WTC11 (cell line): ENCODE measurements at regions not wholly inside any gene's neighbourhood (a gene's known extent, or its start where the extent isn't known, plus 50 kb on each side); places are given as distances from the start of the nearest gene placed in this dataset.

Source experiments
- ATAC-seq: fragments of 200-7000 bp; cut with Tn5 transposase; 2 replicates; pipeline ENCODE4 v1.10.0; 2021; ENCODE audit warnings: mild to moderate bottlenecking, moderate library complexity
- CTCF ChIA-PET: fragments of 300-600 bp; sonication (Branson Sonifier 250); formaldehyde crosslinking; loops from one replicate; lab custom pipeline; 2021; ENCODE audit warnings: antibody characterized with exemption; lab: Charles Lee
- POLR2A ChIA-PET: fragments of 350-600 bp; sonication (Branson Sonifier 250); formaldehyde crosslinking; loops from one replicate; lab custom pipeline; 2021; ENCODE audit warnings: antibody characterized with exemption; lab: Charles Lee
- DNase-seq: peaks from one replicate; pipeline ENCODE4 v3.0.0; 2021; ENCODE audit warnings: low spot score
- H3K27ac Mint-ChIP-seq: 2 replicates; pipeline ENCODE4 v1.8.0; 2021; ENCODE audit warnings: mixed read lengths
- H3K27me3 Mint-ChIP-seq: 2 replicates; pipeline ENCODE4 v1.8.0; 2021; ENCODE audit warnings: low read depth, mild to moderate bottlenecking, moderate library complexity, mixed read lengths
- H3K36me3 Mint-ChIP-seq: 2 replicates; pipeline ENCODE4 v1.8.0; 2021; ENCODE audit warnings: mixed read lengths
- H3K4me1 Mint-ChIP-seq: 2 replicates; pipeline ENCODE4 v1.8.0; 2022; ENCODE audit warnings: mixed read lengths
- H3K4me3 Mint-ChIP-seq: 2 replicates; pipeline ENCODE4 v1.8.0; 2021; ENCODE audit warnings: mild to moderate bottlenecking, moderate library complexity, mixed read lengths
- H3K9me3 Mint-ChIP-seq: 2 replicates; pipeline ENCODE4 v1.8.0; 2021; ENCODE audit warnings: mixed read lengths
- ARID4B ChIP-seq: sonication (generic); formaldehyde crosslinking; IDR thresholded peaks from 2 replicates; pipeline ENCODE4 v1.8.0; 2023; ENCODE audit warnings: missing genetic modification reagents, mild to moderate bottlenecking, borderline replicate concordance
- CREB1 ChIP-seq: sonication (generic); formaldehyde crosslinking; IDR thresholded peaks from 2 replicates; pipeline ENCODE4 v1.8.0; 2023; ENCODE audit warnings: mild to moderate bottlenecking, missing genetic modification reagents
- EMX1 ChIP-seq: fragments of 250-450 bp; sonication (Bioruptor Pico); IDR thresholded peaks from 2 replicates; pipeline ENCODE4 v1.8.0; 2021; ENCODE audit warnings: mild to moderate bottlenecking
- FOXP1 ChIP-seq: sonication (generic); formaldehyde crosslinking; IDR thresholded peaks from 2 replicates; pipeline ENCODE4 v1.8.0; 2022; ENCODE audit warnings: missing genetic modification reagents, mild to moderate bottlenecking, moderate library complexity, borderline replicate concordance
- GABPB1 ChIP-seq: sonication (generic); formaldehyde crosslinking; IDR thresholded peaks from 2 replicates; pipeline ENCODE4 v1.8.1; 2023; ENCODE audit warnings: mild to moderate bottlenecking, missing genetic modification reagents
- GRHL2 ChIP-seq: fragments of 250-450 bp; sonication (Bioruptor Pico); IDR thresholded peaks from 2 replicates; pipeline ENCODE4 v1.8.0; 2022; ENCODE audit warnings: mild to moderate bottlenecking, moderate library complexity; ENCODE audit not compliant: insufficient replicate concordance, severe bottlenecking
- IRF1 ChIP-seq: sonication (generic); formaldehyde crosslinking; IDR thresholded peaks from 2 replicates; pipeline ENCODE4 v1.8.0; 2023; ENCODE audit warnings: missing genetic modification reagents
- IRF2 ChIP-seq: sonication (generic); formaldehyde crosslinking; IDR thresholded peaks from 2 replicates; pipeline ENCODE4 v1.8.0; 2022; ENCODE audit warnings: low read depth, missing genetic modification reagents, borderline replicate concordance
- MYBL2 ChIP-seq: sonication (generic); formaldehyde crosslinking; IDR thresholded peaks from 2 replicates; pipeline ENCODE4 v1.8.1; 2023; ENCODE audit warnings: mild to moderate bottlenecking, moderate library complexity, missing genetic modification reagents
- NR2C2 ChIP-seq: sonication (generic); formaldehyde crosslinking; IDR thresholded peaks from 2 replicates; pipeline ENCODE4 v1.8.0; 2022; ENCODE audit warnings: mild to moderate bottlenecking, missing genetic modification reagents
- NR3C1 ChIP-seq: sonication (generic); formaldehyde crosslinking; conservative IDR thresholded peaks from 2 replicates; pipeline ENCODE4 v1.8.1; 2023; ENCODE audit warnings: low read depth, mild to moderate bottlenecking, missing genetic modification reagents
- SOX15 ChIP-seq: fragments of 250-450 bp; sonication (Bioruptor Pico); IDR thresholded peaks from 2 replicates; pipeline ENCODE4 v1.9.0; 2021; ENCODE audit warnings: mild to moderate bottlenecking
- SP1 ChIP-seq: sonication (generic); formaldehyde crosslinking; conservative IDR thresholded peaks from 2 replicates; pipeline ENCODE4 v1.8.1; 2022; ENCODE audit warnings: missing genetic modification reagents
- ZNF263 ChIP-seq: sonication (generic); formaldehyde crosslinking; IDR thresholded peaks from 2 replicates; pipeline ENCODE4 v1.8.1; 2022; ENCODE audit warnings: low read depth, mild to moderate bottlenecking, moderate library complexity, missing genetic modification reagents
- TF ChIP-seq, protein P1 (sequence below): sonication (generic); formaldehyde crosslinking; IDR thresholded peaks from 2 replicates; pipeline ENCODE4 v1.8.1; 2023; ENCODE audit warnings: mild to moderate bottlenecking, missing genetic modification reagents, borderline replicate concordance
- TF ChIP-seq, protein P2 (sequence below): fragments of 250-450 bp; sonication (Bioruptor Pico); IDR thresholded peaks from 2 replicates; pipeline ENCODE4 v1.9.0; 2021; ENCODE audit warnings: mild to moderate bottlenecking, borderline replicate concordance
- TF ChIP-seq, protein P3 (sequence below): sonication (generic); formaldehyde crosslinking; IDR thresholded peaks from 2 replicates; pipeline ENCODE4 v1.8.1; 2023; ENCODE audit warnings: mild to moderate bottlenecking, moderate library complexity, missing genetic modification reagents
- TF ChIP-seq, protein P4 (sequence below): sonication (generic); formaldehyde crosslinking; IDR thresholded peaks from 2 replicates; pipeline ENCODE4 v1.8.1; 2023; ENCODE audit warnings: mild to moderate bottlenecking, missing genetic modification reagents

GRCh38 chr4:188989371-188989770 is 850.1 kb downstream of the TRIML1 start:
- ChIA-PET CTCF (no interaction called here), POLR2A (no interaction called here)
- H3K9me3 Mint-ChIP-seq, result peaks cover 28% of the 10 kb centered on the region
- H3K27me3 Mint-ChIP-seq, result no peaks in the 10 kb centered on the region
- H3K4me1 Mint-ChIP-seq, result peaks cover 19% of the 10 kb centered on the region
- TF ChIP-seq ARID4B (CRISPR knock-in tag), result no peak
- TF ChIP-seq, protein P1, sequence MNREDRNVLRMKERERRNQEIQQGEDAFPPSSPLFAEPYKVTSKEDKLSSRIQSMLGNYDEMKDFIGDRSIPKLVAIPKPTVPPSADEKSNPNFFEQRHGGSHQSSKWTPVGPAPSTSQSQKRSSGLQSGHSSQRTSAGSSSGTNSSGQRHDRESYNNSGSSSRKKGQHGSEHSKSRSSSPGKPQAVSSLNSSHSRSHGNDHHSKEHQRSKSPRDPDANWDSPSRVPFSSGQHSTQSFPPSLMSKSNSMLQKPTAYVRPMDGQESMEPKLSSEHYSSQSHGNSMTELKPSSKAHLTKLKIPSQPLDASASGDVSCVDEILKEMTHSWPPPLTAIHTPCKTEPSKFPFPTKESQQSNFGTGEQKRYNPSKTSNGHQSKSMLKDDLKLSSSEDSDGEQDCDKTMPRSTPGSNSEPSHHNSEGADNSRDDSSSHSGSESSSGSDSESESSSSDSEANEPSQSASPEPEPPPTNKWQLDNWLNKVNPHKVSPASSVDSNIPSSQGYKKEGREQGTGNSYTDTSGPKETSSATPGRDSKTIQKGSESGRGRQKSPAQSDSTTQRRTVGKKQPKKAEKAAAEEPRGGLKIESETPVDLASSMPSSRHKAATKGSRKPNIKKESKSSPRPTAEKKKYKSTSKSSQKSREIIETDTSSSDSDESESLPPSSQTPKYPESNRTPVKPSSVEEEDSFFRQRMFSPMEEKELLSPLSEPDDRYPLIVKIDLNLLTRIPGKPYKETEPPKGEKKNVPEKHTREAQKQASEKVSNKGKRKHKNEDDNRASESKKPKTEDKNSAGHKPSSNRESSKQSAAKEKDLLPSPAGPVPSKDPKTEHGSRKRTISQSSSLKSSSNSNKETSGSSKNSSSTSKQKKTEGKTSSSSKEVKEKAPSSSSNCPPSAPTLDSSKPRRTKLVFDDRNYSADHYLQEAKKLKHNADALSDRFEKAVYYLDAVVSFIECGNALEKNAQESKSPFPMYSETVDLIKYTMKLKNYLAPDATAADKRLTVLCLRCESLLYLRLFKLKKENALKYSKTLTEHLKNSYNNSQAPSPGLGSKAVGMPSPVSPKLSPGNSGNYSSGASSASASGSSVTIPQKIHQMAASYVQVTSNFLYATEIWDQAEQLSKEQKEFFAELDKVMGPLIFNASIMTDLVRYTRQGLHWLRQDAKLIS (CRISPR knock-in tag), result no peak
- TF ChIP-seq IRF2 (CRISPR knock-in tag), result no peak
- TF ChIP-seq ZNF263 (CRISPR knock-in tag), result no peak
- TF ChIP-seq, all 79 proteins: peak for 0
- H3K27ac Mint-ChIP-seq, result no peak overlapping the region
- no peak for ATAC-seq
- DNase-seq, result no peak
- no peak overlapping the region for H3K4me3 Mint-ChIP-seq
- H3K36me3 Mint-ChIP-seq, result peaks cover 3% of the 10 kb centered on the region; the same call in 1 of the 2 replicates

DNA sequence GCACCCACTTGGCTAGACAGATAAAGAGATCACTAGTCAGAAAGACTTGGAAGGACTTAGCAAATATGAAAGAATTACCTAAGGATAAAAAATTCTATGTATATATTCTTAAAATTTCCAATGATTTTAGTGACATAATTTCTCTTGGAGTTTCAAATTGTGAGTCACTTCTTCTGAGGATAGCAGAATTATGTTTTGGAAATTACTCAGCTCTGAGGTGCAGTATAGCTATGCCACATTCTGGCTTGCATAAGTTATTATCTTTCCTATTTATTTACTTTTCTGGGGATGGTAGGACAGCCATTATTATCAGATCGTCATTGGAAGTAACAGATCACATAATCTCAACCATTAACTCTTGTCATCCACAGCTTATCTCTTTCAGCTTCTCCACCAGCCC is 853.5 kb downstream of the TRIML1 start:
- no peak for ATAC-seq
- H3K36me3 Mint-ChIP-seq, result no peaks in the 10 kb centered on the region
- H3K27ac Mint-ChIP-seq, result no peak overlapping the region
- ChIA-PET POLR2A (no interaction called here), CTCF (no interaction called here)
- H3K9me3 Mint-ChIP-seq, result peaks cover 22% of the 10 kb centered on the region
- no peak overlapping the region for H3K4me3 Mint-ChIP-seq
- DNase-seq, result no peak
- no peaks in the 10 kb centered on the region for H3K27me3 Mint-ChIP-seq
- peaks cover 12% of the 10 kb centered on the region for H3K4me1 Mint-ChIP-seq
- TF ChIP-seq, protein P2, sequence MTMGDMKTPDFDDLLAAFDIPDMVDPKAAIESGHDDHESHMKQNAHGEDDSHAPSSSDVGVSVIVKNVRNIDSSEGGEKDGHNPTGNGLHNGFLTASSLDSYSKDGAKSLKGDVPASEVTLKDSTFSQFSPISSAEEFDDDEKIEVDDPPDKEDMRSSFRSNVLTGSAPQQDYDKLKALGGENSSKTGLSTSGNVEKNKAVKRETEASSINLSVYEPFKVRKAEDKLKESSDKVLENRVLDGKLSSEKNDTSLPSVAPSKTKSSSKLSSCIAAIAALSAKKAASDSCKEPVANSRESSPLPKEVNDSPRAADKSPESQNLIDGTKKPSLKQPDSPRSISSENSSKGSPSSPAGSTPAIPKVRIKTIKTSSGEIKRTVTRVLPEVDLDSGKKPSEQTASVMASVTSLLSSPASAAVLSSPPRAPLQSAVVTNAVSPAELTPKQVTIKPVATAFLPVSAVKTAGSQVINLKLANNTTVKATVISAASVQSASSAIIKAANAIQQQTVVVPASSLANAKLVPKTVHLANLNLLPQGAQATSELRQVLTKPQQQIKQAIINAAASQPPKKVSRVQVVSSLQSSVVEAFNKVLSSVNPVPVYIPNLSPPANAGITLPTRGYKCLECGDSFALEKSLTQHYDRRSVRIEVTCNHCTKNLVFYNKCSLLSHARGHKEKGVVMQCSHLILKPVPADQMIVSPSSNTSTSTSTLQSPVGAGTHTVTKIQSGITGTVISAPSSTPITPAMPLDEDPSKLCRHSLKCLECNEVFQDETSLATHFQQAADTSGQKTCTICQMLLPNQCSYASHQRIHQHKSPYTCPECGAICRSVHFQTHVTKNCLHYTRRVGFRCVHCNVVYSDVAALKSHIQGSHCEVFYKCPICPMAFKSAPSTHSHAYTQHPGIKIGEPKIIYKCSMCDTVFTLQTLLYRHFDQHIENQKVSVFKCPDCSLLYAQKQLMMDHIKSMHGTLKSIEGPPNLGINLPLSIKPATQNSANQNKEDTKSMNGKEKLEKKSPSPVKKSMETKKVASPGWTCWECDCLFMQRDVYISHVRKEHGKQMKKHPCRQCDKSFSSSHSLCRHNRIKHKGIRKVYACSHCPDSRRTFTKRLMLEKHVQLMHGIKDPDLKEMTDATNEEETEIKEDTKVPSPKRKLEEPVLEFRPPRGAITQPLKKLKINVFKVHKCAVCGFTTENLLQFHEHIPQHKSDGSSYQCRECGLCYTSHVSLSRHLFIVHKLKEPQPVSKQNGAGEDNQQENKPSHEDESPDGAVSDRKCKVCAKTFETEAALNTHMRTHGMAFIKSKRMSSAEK (CRISPR knock-in tag), result no peak
- TF ChIP-seq IRF1 (CRISPR knock-in tag) (no peak), NR3C1 (CRISPR knock-in tag) (no peak), IRF2 (CRISPR knock-in tag) (no peak), SP1 (no peak), NR2C2 (CRISPR knock-in tag) (no peak), SOX15 (CRISPR knock-in tag) (no peak), ZNF263 (CRISPR knock-in tag) (no peak), GABPB1 (CRISPR knock-in tag) (no peak), CREB1 (CRISPR knock-in tag) (no peak), FOXP1 (no peak), GRHL2 (CRISPR knock-in tag) (no peak), MYBL2 (CRISPR knock-in tag) (no peak), EMX1 (no peak)
- TF ChIP-seq, protein P3, sequence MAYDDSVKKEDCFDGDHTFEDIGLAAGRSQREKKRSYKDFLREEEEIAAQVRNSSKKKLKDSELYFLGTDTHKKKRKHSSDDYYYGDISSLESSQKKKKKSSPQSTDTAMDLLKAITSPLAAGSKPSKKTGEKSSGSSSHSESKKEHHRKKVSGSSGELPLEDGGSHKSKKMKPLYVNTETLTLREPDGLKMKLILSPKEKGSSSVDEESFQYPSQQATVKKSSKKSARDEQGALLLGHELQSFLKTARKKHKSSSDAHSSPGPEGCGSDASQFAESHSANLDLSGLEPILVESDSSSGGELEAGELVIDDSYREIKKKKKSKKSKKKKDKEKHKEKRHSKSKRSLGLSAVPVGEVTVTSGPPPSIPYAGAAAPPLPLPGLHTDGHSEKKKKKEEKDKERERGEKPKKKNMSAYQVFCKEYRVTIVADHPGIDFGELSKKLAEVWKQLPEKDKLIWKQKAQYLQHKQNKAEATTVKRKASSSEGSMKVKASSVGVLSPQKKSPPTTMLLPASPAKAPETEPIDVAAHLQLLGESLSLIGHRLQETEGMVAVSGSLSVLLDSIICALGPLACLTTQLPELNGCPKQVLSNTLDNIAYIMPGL (CRISPR knock-in tag), result no peak
- TF ChIP-seq, protein P4, sequence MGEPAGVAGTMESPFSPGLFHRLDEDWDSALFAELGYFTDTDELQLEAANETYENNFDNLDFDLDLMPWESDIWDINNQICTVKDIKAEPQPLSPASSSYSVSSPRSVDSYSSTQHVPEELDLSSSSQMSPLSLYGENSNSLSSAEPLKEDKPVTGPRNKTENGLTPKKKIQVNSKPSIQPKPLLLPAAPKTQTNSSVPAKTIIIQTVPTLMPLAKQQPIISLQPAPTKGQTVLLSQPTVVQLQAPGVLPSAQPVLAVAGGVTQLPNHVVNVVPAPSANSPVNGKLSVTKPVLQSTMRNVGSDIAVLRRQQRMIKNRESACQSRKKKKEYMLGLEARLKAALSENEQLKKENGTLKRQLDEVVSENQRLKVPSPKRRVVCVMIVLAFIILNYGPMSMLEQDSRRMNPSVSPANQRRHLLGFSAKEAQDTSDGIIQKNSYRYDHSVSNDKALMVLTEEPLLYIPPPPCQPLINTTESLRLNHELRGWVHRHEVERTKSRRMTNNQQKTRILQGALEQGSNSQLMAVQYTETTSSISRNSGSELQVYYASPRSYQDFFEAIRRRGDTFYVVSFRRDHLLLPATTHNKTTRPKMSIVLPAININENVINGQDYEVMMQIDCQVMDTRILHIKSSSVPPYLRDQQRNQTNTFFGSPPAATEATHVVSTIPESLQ (CRISPR knock-in tag), result no peak
